ENCODE measurements at regions not wholly inside any gene's neighbourhood (a gene's known extent, or its start where the extent isn't known, plus 50 kb on each side); places are given as distances from the start of the nearest gene placed in this dataset.
A peak's percentile ranks its signal among the peaks of the same experiment; 100 is the strongest.

DNA sequence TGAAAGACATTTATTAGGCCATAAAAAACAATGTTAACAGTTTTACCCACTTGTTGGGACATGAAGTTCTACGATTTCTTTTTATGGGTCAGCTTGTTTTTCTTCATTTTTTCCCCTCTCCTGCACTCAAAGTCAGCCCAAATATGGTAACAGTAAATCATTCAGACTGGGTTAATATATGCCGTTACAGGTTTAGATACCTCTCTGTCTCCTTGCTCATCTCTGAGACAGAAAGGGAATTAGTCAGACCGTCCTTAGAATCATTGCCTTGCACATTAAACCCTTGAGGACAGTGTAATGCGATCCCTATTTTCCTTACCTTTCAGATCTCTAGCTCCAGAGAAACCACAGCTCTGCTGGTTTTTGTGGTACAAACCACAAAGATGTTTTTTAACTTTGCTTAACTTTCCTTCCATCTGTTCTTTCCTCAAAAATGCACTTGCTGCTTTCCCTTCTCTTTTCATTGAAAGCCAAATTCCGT, 613.3 kb downstream of the PLPP3 start:
- 5% methylated on average over 5 of the region's 5 CpGs for WGBS
- Histone ChIP-seq H3K4me1 (replicated peaks) (no peaks in the 10 kb centered on the region), H3K27me3 (replicated peaks; ENCODE audit: insufficient read depth) (no peaks in the 10 kb centered on the region), H3K27ac (peak overlapping the region; percentile 48 to 50), H3K4me3 (no peak overlapping the region), H3K36me3 (no peaks in the 10 kb centered on the region), H3K9me3 (no peaks in the 10 kb centered on the region)
- intact Hi-C loops (cut with DNase I) = loop anchor here (5.0 kb wide), 1 partner anchor 389 kb away; no protein-coding TSS in a partner anchor
- DNase-seq (ENCODE audit: low spot score) = peak; percentile 11
- peak; percentile 86 for TF ChIP-seq POLR2AphosphoS5 (IDR thresholded peaks at IDR 0.05)
- TF ChIP-seq POLR2A (IDR thresholded peaks at IDR 0.05) = no peak

DNA sequence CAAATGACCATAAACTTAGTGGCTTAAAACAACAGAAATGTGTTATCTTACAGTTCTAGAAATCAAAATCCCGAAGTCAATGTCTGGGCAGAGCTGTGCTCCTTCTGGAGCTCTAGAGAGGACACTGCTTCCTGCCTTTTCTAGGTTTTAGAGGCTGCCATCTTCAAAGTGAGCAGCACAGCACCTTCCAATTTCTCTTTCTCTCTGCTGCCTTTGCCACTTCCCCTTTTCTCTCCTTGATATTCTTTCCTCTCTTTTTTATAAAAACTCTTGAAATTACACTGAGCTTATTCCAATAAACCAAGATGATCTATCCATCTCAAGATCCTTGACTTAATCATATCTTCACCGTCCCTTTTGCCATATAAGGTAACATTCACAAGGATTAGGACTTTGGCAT, 616.9 kb downstream of the PLPP3 start:
- DNase-seq (ENCODE audit: low spot score) = no peak
- Histone ChIP-seq H3K9me3 (no peaks in the 10 kb centered on the region), H3K36me3 (no peaks in the 10 kb centered on the region), H3K4me3 (no peak overlapping the region), H3K27me3 (replicated peaks; ENCODE audit: insufficient read depth) (no peaks in the 10 kb centered on the region), H3K27ac (no peak overlapping the region), H3K4me1 (replicated peaks) (no peaks in the 10 kb centered on the region)
- TF ChIP-seq POLR2AphosphoS5 (IDR thresholded peaks at IDR 0.05) (no peak), POLR2A (IDR thresholded peaks at IDR 0.05) (no peak)
- TF ChIP-seq, protein P1, sequence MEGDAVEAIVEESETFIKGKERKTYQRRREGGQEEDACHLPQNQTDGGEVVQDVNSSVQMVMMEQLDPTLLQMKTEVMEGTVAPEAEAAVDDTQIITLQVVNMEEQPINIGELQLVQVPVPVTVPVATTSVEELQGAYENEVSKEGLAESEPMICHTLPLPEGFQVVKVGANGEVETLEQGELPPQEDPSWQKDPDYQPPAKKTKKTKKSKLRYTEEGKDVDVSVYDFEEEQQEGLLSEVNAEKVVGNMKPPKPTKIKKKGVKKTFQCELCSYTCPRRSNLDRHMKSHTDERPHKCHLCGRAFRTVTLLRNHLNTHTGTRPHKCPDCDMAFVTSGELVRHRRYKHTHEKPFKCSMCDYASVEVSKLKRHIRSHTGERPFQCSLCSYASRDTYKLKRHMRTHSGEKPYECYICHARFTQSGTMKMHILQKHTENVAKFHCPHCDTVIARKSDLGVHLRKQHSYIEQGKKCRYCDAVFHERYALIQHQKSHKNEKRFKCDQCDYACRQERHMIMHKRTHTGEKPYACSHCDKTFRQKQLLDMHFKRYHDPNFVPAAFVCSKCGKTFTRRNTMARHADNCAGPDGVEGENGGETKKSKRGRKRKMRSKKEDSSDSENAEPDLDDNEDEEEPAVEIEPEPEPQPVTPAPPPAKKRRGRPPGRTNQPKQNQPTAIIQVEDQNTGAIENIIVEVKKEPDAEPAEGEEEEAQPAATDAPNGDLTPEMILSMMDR (IDR thresholded peaks at IDR 0.05) = no peak
- intact Hi-C loops (cut with DNase I) = no loop called here
- 100% methylated on average over 2 of the region's 2 CpGs for WGBS

DNA sequence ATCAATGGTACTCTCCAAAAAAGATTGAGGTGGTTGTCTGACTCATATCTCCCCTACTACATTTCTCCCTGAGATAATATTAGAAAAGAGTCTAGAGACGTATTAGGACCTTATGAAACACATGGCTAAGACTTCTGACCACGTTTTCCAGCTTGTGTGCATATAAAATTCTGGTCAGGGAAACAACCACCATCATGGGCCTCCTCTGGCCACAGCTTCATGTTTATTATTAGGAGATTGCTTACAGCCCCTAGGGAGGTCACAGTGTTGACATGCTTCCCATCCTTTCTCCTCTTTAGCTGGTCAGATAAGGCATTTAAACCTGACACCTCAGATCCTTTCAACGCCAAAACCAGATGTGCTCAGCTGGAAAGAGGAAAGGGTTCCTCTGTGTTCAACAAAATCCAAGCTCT, 620.2 kb downstream of the PLPP3 start:
- H3K9me3 ChIP-seq = no peaks in the 10 kb centered on the region
- H3K4me1 ChIP-seq (replicated peaks) = no peaks in the 10 kb centered on the region
- H3K27me3 ChIP-seq (replicated peaks; ENCODE audit: insufficient read depth) = no peaks in the 10 kb centered on the region
- H3K36me3 ChIP-seq = no peaks in the 10 kb centered on the region
- no peak overlapping the region for H3K27ac ChIP-seq
- 85% methylated on average over 3 of the region's 3 CpGs for WGBS
- no peak overlapping the region for H3K4me3 ChIP-seq
- intact Hi-C loops (cut with DNase I) = no loop called here
- TF ChIP-seq POLR2A (IDR thresholded peaks at IDR 0.05) = no peak
- DNase-seq (ENCODE audit: low spot score) = no peak

DNA sequence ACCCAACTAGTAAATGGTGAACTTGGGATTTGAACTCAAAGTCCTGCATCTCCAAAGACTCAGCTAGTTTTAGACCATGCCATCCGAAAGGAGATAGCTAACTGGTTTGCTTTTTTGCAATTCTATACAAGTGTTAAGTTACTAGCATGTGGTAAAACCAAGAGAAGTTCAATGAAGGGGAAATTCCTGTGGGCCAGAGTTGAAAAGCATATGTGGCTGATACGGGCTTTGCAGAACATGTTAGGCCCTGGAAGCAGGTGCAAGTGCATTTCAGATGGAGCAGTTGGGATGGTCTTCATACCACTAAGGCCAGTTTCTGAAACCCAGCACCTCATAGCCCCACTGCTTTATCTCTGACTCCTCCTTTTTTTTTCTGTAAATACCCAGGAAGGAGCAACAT, 620.9 kb downstream of the PLPP3 start:
- no peak overlapping the region for H3K4me3 ChIP-seq
- H3K4me1 ChIP-seq (replicated peaks) = no peaks in the 10 kb centered on the region
- no peak for DNase-seq (ENCODE audit: low spot score)
- TF ChIP-seq, protein P1 (IDR thresholded peaks at IDR 0.05) = no peak
- TF ChIP-seq POLR2A (IDR thresholded peaks at IDR 0.05) (no peak), POLR2AphosphoS5 (IDR thresholded peaks at IDR 0.05) (no peak)
- intact Hi-C loops (cut with DNase I) = no loop called here
- no peak overlapping the region for H3K27ac ChIP-seq
- 94% methylated on average over 2 of the region's 2 CpGs for WGBS
- no peaks in the 10 kb centered on the region for H3K9me3 ChIP-seq
- H3K36me3 ChIP-seq = no peaks in the 10 kb centered on the region
- H3K27me3 ChIP-seq (replicated peaks; ENCODE audit: insufficient read depth) = no peaks in the 10 kb centered on the region

DNA sequence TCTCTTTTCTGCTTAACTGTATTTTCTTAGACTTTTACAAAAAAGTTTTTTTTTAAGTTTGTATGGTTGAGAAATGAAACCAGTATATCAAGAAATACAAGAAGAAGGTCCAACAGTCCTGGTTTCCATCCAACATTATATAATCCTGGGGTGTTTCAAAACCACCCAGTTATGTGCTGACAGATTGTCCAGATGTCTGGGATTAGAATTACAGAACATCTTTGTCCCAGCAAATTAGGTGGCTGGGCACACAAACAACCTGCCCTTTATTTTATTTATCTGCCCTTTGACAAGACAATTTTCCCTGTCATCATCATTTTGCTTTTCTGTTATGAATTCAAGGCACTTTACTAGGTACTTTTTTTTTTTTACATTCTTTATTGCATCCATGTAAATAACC, 622.1 kb downstream of the PLPP3 start:
- H3K36me3 ChIP-seq = no peaks in the 10 kb centered on the region
- no peak for DNase-seq (ENCODE audit: low spot score)
- TF ChIP-seq, protein P1 (IDR thresholded peaks at IDR 0.05) = no peak
- no peak for TF ChIP-seq POLR2A (IDR thresholded peaks at IDR 0.05)
- no peak for TF ChIP-seq POLR2AphosphoS5 (IDR thresholded peaks at IDR 0.05)
- no peak overlapping the region for H3K4me3 ChIP-seq
- no peak overlapping the region for H3K27ac ChIP-seq
- no peaks in the 10 kb centered on the region for H3K9me3 ChIP-seq
- intact Hi-C loops (cut with DNase I) = no loop called here
- H3K27me3 ChIP-seq (replicated peaks; ENCODE audit: insufficient read depth) = no peaks in the 10 kb centered on the region
- no peaks in the 10 kb centered on the region for H3K4me1 ChIP-seq (replicated peaks)

DNA sequence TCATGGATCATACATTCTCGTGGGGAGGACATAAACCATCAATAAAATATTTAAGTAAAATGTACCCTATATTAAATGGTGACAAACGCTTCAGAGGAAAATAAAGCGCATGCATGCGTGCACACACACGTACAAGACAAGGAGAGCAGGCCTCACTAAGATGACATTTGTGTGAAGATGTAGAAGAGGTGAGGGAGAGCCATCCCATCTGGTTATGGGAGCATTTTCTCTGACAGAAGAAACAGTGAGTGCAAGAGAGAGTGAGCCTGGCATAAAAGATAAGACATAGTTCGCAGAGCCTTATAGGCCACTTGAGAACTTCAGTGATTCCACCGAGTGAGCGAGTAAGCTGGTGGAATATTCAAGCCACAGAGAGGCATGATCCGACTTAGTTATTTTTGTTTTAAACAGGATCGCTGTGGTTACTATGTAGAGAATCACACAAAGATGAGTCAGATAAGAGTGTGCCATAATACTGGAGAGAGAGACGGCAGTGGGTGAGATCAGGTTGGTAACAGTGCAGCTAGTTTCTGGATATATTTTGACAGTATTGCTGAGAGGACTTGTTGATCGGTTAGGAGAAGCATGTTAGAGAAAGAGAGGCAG, 624.2 kb downstream of the PLPP3 start:
- H3K9me3 ChIP-seq = no peaks in the 10 kb centered on the region
- H3K27ac ChIP-seq = no peak overlapping the region
- H3K36me3 ChIP-seq = no peaks in the 10 kb centered on the region
- intact Hi-C loops (cut with DNase I) = no loop called here
- no peaks in the 10 kb centered on the region for H3K4me1 ChIP-seq (replicated peaks)
- no peak overlapping the region for H3K4me3 ChIP-seq
- 69% methylated on average over 12 of the region's 12 CpGs for WGBS
- DNase-seq (ENCODE audit: low spot score) = no peak
- no peaks in the 10 kb centered on the region for H3K27me3 ChIP-seq (replicated peaks; ENCODE audit: insufficient read depth)
- TF ChIP-seq POLR2AphosphoS5 (IDR thresholded peaks at IDR 0.05) = no peak
- TF ChIP-seq, protein P1 (IDR thresholded peaks at IDR 0.05) = no peak
- TF ChIP-seq POLR2A (IDR thresholded peaks at IDR 0.05) = no peak

Data from prostate gland (tissue), 2 donors.